SKM-1 (cell line): ENCODE measurements at regions not wholly inside any gene's neighbourhood (a gene's known extent, or its start where the extent isn't known, plus 50 kb on each side); places are given as distances from the start of the nearest gene placed in this dataset.

Source experiments
- DNase-seq: peaks from one replicate; lab custom pipeline; 2025; ENCODE audit not compliant: unreplicated experiment; lab: John Stamatoyannopoulos, UW

GRCh38 chr12:126607157-126607556 is 1541.9 kb downstream of the AACS start:
- no peak for DNase-seq

- no peak for DNase-seq
Measured at GRCh38 chr12:126607867-126608266, 1542.6 kb downstream of the AACS start.

- DNase-seq, result no peak
Measured at GRCh38 chr12:126608607-126609175, 1543.5 kb downstream of the AACS start.

- DNase-seq, result no peak
Measured at GRCh38 chr12:126616441-126616840, 1551.2 kb downstream of the AACS start.

GRCh38 chr12:126617312-126617711 is 1552.1 kb downstream of the AACS start:
- DNase-seq, result no peak

- no peak for DNase-seq
Measured at GRCh38 chr12:126627596-126627995, 1562.4 kb downstream of the AACS start.

- no peak for DNase-seq
Measured at GRCh38 chr12:126636821-126637220, 1571.6 kb downstream of the AACS start.

GRCh38 chr12:126644236-126645020 is 1579.2 kb downstream of the AACS start:
- no peak for DNase-seq

- no peak for DNase-seq
Measured at GRCh38 chr12:126648074-126648473, 1582.8 kb downstream of the AACS start.

- DNase-seq, result no peak
Measured at GRCh38 chr12:126651133-126651532, 1585.9 kb downstream of the AACS start.

- no peak for DNase-seq
Measured at GRCh38 chr12:126663304-126664094, 1598.3 kb downstream of the AACS start.

- DNase-seq, result no peak
Measured at GRCh38 chr12:126667339-126667738, 1599.6 kb upstream of the TMEM132C start.

- DNase-seq, result no peak
Measured at GRCh38 chr12:126668538-126668937, 1598.4 kb upstream of the TMEM132C start.

- DNase-seq, result no peak
Measured at GRCh38 chr12:126668961-126669360, 1598.0 kb upstream of the TMEM132C start.

- DNase-seq, result no peak
Measured at GRCh38 chr12:126676434-126676833, 1590.5 kb upstream of the TMEM132C start.

GRCh38 chr12:126681676-126682075 is 1585.3 kb upstream of the TMEM132C start:
- DNase-seq, result no peak

- DNase-seq, result no peak
Measured at GRCh38 chr12:126684703-126685102, 1582.3 kb upstream of the TMEM132C start.

GRCh38 chr12:126685636-126686035 is 1581.3 kb upstream of the TMEM132C start:
- DNase-seq, result no peak

GRCh38 chr12:126688556-126688955 is 1578.4 kb upstream of the TMEM132C start:
- DNase-seq, result no peak

GRCh38 chr12:126700096-126700495 is 1566.9 kb upstream of the TMEM132C start:
- no peak for DNase-seq

- no peak for DNase-seq
Measured at GRCh38 chr12:126704609-126705008, 1562.4 kb upstream of the TMEM132C start.

GRCh38 chr12:126706300-126706699 is 1560.7 kb upstream of the TMEM132C start:
- DNase-seq, result no peak
